PFSK-1 (cell line): ENCODE measurements at regions not wholly inside any gene's neighbourhood (a gene's known extent, or its start where the extent isn't known, plus 50 kb on each side); places are given as distances from the start of the nearest gene placed in this dataset.

Source experiments
- FOXP2 ChIP-seq: optimal IDR thresholded peaks from 2 replicates; pipeline ENCODE3; 2011; ENCODE audit warnings: borderline replicate concordance, control low read depth, inconsistent platforms; ENCODE audit not compliant: insufficient read depth; ENCODE audit errors: extremely low read length, extremely low read depth
- TAF1 ChIP-seq: IDR thresholded peaks from 2 replicates; pipeline ENCODE4 v1.6.1; 2012; ENCODE audit warnings: low read length, control low read depth, borderline replicate concordance; ENCODE audit not compliant: insufficient read depth
- TF ChIP-seq, protein P1 (sequence below), 2 experiments: IDR thresholded peaks; 2 replicates each; pipeline versions ENCODE4 v1.6.1 to v1.8.0; 2011 to 2012; ENCODE audit warnings: low read depth in 2 of 2, low read length in 2 of 2, control low read depth in 1 of 2, inconsistent platforms in 1 of 2, mild to moderate bottlenecking in 1 of 2, moderate library complexity in 1 of 2; ENCODE audit not compliant: insufficient read depth in 1 of 2

DNA sequence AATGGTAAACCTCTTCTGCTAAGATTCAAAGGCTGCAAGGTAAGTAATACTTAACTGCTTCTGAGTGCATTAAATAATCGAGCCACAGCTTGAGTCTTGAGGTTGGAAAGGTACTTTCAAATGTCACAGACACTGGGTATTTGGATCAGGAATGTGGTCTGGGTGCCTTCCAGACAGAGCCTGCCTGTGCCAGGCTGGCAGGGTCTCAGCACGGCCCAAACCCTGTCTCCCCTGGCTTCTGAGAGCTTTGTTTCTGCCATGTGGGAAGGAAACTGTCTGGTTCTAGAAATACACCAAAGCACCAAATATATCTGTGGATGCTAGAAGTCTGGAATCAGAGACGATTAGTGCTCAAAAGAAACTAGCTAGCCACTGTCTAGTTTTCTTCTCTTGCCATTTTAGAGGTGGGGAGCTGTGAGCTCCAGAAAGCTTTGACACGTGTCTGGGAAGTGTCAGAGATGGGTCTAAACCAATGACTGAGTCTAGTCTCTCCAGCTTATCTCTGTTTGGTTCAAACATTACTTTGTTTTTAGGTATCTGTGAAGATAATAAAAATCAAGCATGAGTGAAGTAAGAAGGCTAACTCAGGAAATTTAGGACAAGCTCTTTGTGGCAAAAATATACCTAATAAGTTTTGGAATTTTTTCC lies 162.8 kb downstream of the CYP26A1 start:
- TF ChIP-seq, protein P1, sequence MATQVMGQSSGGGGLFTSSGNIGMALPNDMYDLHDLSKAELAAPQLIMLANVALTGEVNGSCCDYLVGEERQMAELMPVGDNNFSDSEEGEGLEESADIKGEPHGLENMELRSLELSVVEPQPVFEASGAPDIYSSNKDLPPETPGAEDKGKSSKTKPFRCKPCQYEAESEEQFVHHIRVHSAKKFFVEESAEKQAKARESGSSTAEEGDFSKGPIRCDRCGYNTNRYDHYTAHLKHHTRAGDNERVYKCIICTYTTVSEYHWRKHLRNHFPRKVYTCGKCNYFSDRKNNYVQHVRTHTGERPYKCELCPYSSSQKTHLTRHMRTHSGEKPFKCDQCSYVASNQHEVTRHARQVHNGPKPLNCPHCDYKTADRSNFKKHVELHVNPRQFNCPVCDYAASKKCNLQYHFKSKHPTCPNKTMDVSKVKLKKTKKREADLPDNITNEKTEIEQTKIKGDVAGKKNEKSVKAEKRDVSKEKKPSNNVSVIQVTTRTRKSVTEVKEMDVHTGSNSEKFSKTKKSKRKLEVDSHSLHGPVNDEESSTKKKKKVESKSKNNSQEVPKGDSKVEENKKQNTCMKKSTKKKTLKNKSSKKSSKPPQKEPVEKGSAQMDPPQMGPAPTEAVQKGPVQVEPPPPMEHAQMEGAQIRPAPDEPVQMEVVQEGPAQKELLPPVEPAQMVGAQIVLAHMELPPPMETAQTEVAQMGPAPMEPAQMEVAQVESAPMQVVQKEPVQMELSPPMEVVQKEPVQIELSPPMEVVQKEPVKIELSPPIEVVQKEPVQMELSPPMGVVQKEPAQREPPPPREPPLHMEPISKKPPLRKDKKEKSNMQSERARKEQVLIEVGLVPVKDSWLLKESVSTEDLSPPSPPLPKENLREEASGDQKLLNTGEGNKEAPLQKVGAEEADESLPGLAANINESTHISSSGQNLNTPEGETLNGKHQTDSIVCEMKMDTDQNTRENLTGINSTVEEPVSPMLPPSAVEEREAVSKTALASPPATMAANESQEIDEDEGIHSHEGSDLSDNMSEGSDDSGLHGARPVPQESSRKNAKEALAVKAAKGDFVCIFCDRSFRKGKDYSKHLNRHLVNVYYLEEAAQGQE (IDR thresholded peaks at IDR 0.05; ENCODE audit: insufficient read depth in 1 of 2, low read depth in 2 of 2, low read length in 2 of 2), result no peak
- TF ChIP-seq TAF1 (no peak), FOXP2 (no peak)
